GM12878 (cell line): ENCODE measurements at regions not wholly inside any gene's neighbourhood (a gene's known extent, or its start where the extent isn't known, plus 50 kb on each side); places are given as distances from the start of the nearest gene placed in this dataset.

Experiments
- ATAC-seq: fragments of 200-7000 bp; cut with Tn5 transposase; 3 replicates; pipeline ENCODE4 v1.9.1; 2020; ENCODE audit warnings: mild to moderate bottlenecking, moderate library complexity
- BruUV-seq: library from RNA; stranded (reverse); fragments of 400-500 nt; replicated peaks from 2 replicates; lab custom pipeline; 2021; lab: Mats Ljungman, UMichigan
- CTCF ChIA-PET: fragments of 300-600 bp; sonication (Branson Sonifier 250); formaldehyde crosslinking; extraction: SDS; loops from one replicate; lab custom pipeline; 2021; ENCODE audit warnings: inconsistent platforms; lab: Yijun Ruan, JAX
- POLR2A ChIA-PET: fragments of 350-600 bp; formaldehyde crosslinking; extraction: SDS; loops from one replicate; lab custom pipeline; 2021; ENCODE audit warnings: inconsistent platforms; lab: Charles Lee
- RAD21 ChIA-PET: fragments of 300-600 bp; sonication (Branson Sonifier 250); formaldehyde crosslinking; loops from one replicate; lab custom pipeline; 2023; ENCODE audit warnings: antibody characterized with exemption; ENCODE audit not compliant: unreplicated experiment; lab: Charles Lee
- SMC1A ChIA-PET: fragments of 300-600 bp; sonication (Branson Sonifier 250); formaldehyde crosslinking; loops from one replicate; lab custom pipeline; 2023; ENCODE audit not compliant: unreplicated experiment, uncharacterized antibody; lab: Charles Lee
- DNase-seq: peaks from one replicate; pipeline ENCODE4 v3.0.0-alpha.2; 2011; ENCODE audit warnings: low read depth, low spot score
- FAIRE-seq: peaks from 3 replicates; lab custom pipeline; 2011; peaks lifted over from hg19 to GRCh38; lab: Jason Lieb, UNC
- H2AFZ ChIP-seq: 2 replicates; pipeline ENCODE4 v1.6.0; 2011; ENCODE audit warnings: low read depth, low read length, control low read depth; ENCODE audit not compliant: control insufficient read depth
- H3K27ac ChIP-seq: 2 replicates; pipeline ENCODE4 v1.5.1; 2011; ENCODE audit warnings: control low read depth; ENCODE audit not compliant: control insufficient read depth, insufficient read depth
- H3K27me3 ChIP-seq, 2 experiments: replicated peaks in 1 of 2; 2 replicates each; pipeline versions ENCODE4 v1.6.0 to v1.6.1; 2011; ENCODE audit warnings: low read length in 1 of 2; ENCODE audit not compliant: control insufficient read depth in 2 of 2, insufficient read depth in 2 of 2
- H3K36me3 ChIP-seq, 2 experiments: 2 replicates each; pipeline ENCODE4 v1.5.1; 2011; ENCODE audit warnings: low read length in 1 of 2; ENCODE audit not compliant: control insufficient read depth in 2 of 2, insufficient read depth in 2 of 2
- H3K4me1 ChIP-seq: 2 replicates; pipeline ENCODE4 v1.6.1; 2011; ENCODE audit warnings: mild to moderate bottlenecking, low read length, moderate library complexity, mixed read lengths; ENCODE audit not compliant: control insufficient read depth, insufficient read depth
- H3K4me2 ChIP-seq: 2 replicates; pipeline ENCODE4 v1.6.0; 2011; ENCODE audit warnings: control low read depth; ENCODE audit not compliant: control insufficient read depth, insufficient read depth
- H3K4me3 ChIP-seq: fragments of 200-600 bp; sonication (generic); 2 replicates; pipeline ENCODE4 v1.5.1; 2016
- H3K79me2 ChIP-seq: 2 replicates; pipeline ENCODE4 v1.6.0; 2011; ENCODE audit warnings: low read length; ENCODE audit not compliant: control insufficient read depth, insufficient read depth
- H3K9ac ChIP-seq: 2 replicates; pipeline ENCODE4 v1.8.0; 2011; ENCODE audit warnings: low read length, control low read depth, mixed read lengths; ENCODE audit not compliant: control insufficient read depth, insufficient read depth
- H3K9me3 ChIP-seq: replicated peaks from 3 replicates; pipeline ENCODE4 v1.5.1; 2011; ENCODE audit warnings: mild to moderate bottlenecking, low read length; ENCODE audit not compliant: control insufficient read depth, insufficient read depth
- H4K20me1 ChIP-seq: 2 replicates; pipeline ENCODE4 v1.6.0; 2011; ENCODE audit not compliant: control insufficient read depth, insufficient read depth
- KAT2A ChIP-seq: conservative IDR thresholded peaks from 2 replicates; pipeline ENCODE4 v1.6.1; 2011; ENCODE audit warnings: low read depth, low read length; ENCODE audit not compliant: control insufficient read depth
- KLF5 ChIP-seq: fragments of 450-650 bp; IDR thresholded peaks from 2 replicates; pipeline ENCODE4 v1.6.1; 2014; ENCODE audit warnings: mild to moderate bottlenecking; ENCODE audit not compliant: partially characterized antibody
- YBX1 ChIP-seq: fragments of 450-650 bp; IDR thresholded peaks from 2 replicates; pipeline ENCODE4 v1.6.1; 2016; ENCODE audit warnings: antibody characterized with exemption
- ZNF24 ChIP-seq: fragments of 450-650 bp; IDR thresholded peaks from 2 replicates; pipeline ENCODE4 v1.6.1; 2017; ENCODE audit warnings: antibody characterized with exemption, mild to moderate bottlenecking
- WGBS: methylation state at CpG from one replicate; pipeline ENCODE4 v1.1.6; 2016; ENCODE audit warnings: low lambda C conversion rate; ENCODE audit not compliant: insufficient replicate concordance, insufficient coverage; ENCODE audit errors: missing lambda C conversion rate; 5-methylcytosine and 5-hydroxymethylcytosine counted together
- in situ Hi-C: fragments of 300-500 bp; cut with MboI; formaldehyde crosslinking; loops from 9 replicates; pipeline ENCODE4 v1.14.3; 2018; ENCODE audit warnings: mixed read lengths
- intact Hi-C: fragments of 100-400 bp; cut with micrococcal nuclease; formaldehyde crosslinking; loops from one replicate; pipeline ENCODE4 v1.14.2; 2022; ENCODE audit not compliant: unreplicated experiment
- TF ChIP-seq, protein P1 (sequence below): fragments of 450-650 bp; IDR thresholded peaks from 2 replicates; pipeline ENCODE4 v1.6.1; 2016; ENCODE audit warnings: mild to moderate bottlenecking, moderate library complexity, borderline replicate concordance
- TF ChIP-seq, protein P2 (sequence below): fragments of 450-650 bp; IDR thresholded peaks from 2 replicates; pipeline ENCODE4 v1.6.1; 2014; ENCODE audit warnings: mild to moderate bottlenecking
- TF ChIP-seq, protein P3 (sequence below): IDR thresholded peaks from 2 replicates; pipeline ENCODE4 v1.6.1; 2011; ENCODE audit warnings: low read depth, mild to moderate bottlenecking, low read length, moderate library complexity, borderline replicate concordance; ENCODE audit errors: extremely low read depth

DNA sequence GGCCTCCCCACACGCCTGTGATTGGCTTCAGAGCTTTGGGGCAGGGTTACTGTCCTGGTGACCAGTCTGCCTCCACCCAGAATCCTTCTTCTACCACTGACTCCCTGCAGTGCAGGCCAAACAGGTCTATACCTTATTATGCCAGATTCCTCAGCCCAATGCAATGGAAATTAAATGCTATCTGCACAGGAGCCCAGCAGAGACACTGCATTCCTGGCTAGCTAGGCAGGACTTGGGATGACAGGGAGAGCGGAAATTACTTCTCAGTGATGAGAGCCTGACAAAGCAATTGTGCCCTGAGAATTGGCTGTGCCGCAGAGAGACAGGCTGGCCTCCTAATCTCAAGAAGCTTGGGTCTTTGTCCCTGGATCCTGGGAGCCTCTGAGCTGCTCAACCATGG, 143.8 kb upstream of the NCAM1 start:
- SMC1A ChIA-PET: interaction anchor here (0.9 to 1.0 kb wide), 2 partner anchors 19 to 160 kb away, joined by 3 to 4 read pairs; no protein-coding TSS in a partner anchor
- 25% methylated on average over 3 of the region's 3 CpGs for WGBS
- FAIRE-seq: no peak

More for the DNA sequence above, 143.8 kb upstream of the NCAM1 start:
- H3K36me3 ChIP-seq: no peaks in the 10 kb centered on the region
- no peaks in the 10 kb centered on the region for H3K9me3 ChIP-seq
- H3K9ac ChIP-seq: no peak overlapping the region
- no peak overlapping the region for H2AFZ ChIP-seq
- H3K79me2 ChIP-seq: no peaks in the 10 kb centered on the region
- ChIA-PET RAD21 (no interaction called here), CTCF (no interaction called here), POLR2A (no interaction called here)
- no peaks in the 10 kb centered on the region for H4K20me1 ChIP-seq
- in situ Hi-C loops (no loop called here), intact Hi-C loops (no loop called here)
- no peak overlapping the region for H3K4me2 ChIP-seq
- BruUV-seq: no TSS peak
- no peak overlapping the region for H3K27ac ChIP-seq
- H3K27me3 ChIP-seq: no peaks in the 10 kb centered on the region; a peak in 2 of 4 replicates
- ATAC-seq (no peak), DNase-seq (no peak)
- H3K4me1 ChIP-seq: no peaks in the 10 kb centered on the region
- TF ChIP-seq, protein P1, sequence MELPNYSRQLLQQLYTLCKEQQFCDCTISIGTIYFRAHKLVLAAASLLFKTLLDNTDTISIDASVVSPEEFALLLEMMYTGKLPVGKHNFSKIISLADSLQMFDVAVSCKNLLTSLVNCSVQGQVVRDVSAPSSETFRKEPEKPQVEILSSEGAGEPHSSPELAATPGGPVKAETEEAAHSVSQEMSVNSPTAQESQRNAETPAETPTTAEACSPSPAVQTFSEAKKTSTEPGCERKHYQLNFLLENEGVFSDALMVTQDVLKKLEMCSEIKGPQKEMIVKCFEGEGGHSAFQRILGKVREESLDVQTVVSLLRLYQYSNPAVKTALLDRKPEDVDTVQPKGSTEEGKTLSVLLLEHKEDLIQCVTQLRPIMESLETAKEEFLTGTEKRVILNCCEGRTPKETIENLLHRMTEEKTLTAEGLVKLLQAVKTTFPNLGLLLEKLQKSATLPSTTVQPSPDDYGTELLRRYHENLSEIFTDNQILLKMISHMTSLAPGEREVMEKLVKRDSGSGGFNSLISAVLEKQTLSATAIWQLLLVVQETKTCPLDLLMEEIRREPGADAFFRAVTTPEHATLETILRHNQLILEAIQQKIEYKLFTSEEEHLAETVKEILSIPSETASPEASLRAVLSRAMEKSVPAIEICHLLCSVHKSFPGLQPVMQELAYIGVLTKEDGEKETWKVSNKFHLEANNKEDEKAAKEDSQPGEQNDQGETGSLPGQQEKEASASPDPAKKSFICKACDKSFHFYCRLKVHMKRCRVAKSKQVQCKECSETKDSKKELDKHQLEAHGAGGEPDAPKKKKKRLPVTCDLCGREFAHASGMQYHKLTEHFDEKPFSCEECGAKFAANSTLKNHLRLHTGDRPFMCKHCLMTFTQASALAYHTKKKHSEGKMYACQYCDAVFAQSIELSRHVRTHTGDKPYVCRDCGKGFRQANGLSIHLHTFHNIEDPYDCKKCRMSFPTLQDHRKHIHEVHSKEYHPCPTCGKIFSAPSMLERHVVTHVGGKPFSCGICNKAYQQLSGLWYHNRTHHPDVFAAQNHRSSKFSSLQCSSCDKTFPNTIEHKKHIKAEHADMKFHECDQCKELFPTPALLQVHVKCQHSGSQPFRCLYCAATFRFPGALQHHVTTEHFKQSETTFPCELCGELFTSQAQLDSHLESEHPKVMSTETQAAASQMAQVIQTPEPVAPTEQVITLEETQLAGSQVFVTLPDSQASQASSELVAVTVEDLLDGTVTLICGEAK: no peak
- TF ChIP-seq KAT2A (no peak), ZNF24 (no peak), YBX1 (no peak), KLF5 (no peak)
- TF ChIP-seq, protein P2, sequence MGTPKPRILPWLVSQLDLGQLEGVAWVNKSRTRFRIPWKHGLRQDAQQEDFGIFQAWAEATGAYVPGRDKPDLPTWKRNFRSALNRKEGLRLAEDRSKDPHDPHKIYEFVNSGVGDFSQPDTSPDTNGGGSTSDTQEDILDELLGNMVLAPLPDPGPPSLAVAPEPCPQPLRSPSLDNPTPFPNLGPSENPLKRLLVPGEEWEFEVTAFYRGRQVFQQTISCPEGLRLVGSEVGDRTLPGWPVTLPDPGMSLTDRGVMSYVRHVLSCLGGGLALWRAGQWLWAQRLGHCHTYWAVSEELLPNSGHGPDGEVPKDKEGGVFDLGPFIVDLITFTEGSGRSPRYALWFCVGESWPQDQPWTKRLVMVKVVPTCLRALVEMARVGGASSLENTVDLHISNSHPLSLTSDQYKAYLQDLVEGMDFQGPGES: no peak
- TF ChIP-seq, protein P3, sequence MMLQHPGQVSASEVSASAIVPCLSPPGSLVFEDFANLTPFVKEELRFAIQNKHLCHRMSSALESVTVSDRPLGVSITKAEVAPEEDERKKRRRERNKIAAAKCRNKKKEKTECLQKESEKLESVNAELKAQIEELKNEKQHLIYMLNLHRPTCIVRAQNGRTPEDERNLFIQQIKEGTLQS: no peak
- H3K4me3 ChIP-seq: no peak overlapping the region
